Loucy (cell line): ENCODE measurements at regions not wholly inside any gene's neighbourhood (a gene's known extent, or its start where the extent isn't known, plus 50 kb on each side); places are given as distances from the start of the nearest gene placed in this dataset.

Experiments used
- H2AFZ ChIP-seq: fragments of 200-600 bp; sonication (generic); 2 replicates; pipeline ENCODE4 v1.6.0; 2016; ENCODE audit warnings: antibody characterized with exemption, mild to moderate bottlenecking, low read length, moderate library complexity
- H3F3A ChIP-seq: fragments of 200-600 bp; 2 replicates; pipeline ENCODE4 v1.6.0; 2016; ENCODE audit warnings: antibody characterized with exemption, low read depth, mild to moderate bottlenecking
- H3K27me3 ChIP-seq: fragments of 200-600 bp; sonication (generic); 2 replicates; pipeline ENCODE4 v1.6.1; 2014; ENCODE audit warnings: low read length, mild to moderate bottlenecking; ENCODE audit not compliant: insufficient read depth, poor library complexity, severe bottlenecking
- H3K36me3 ChIP-seq: fragments of 200-600 bp; sonication (generic); 2 replicates; pipeline ENCODE4 v1.6.1; 2016; ENCODE audit warnings: low read length; ENCODE audit not compliant: insufficient read depth
- H3K4me1 ChIP-seq: fragments of 200-600 bp; sonication (generic); 2 replicates; pipeline ENCODE4 v1.5.1; 2014; ENCODE audit warnings: low read length, mild to moderate bottlenecking; ENCODE audit not compliant: insufficient read depth, poor library complexity, severe bottlenecking
- H3K4me2 ChIP-seq: fragments of 200-600 bp; sonication (generic); 2 replicates; pipeline ENCODE4 v1.6.0; 2014; ENCODE audit warnings: antibody characterized with exemption, low read length, low read depth, mild to moderate bottlenecking; ENCODE audit not compliant: poor library complexity, severe bottlenecking
- H3K4me3 ChIP-seq: fragments of 200-600 bp; sonication (generic); 2 replicates; pipeline ENCODE4 v1.5.1; 2014; ENCODE audit warnings: low read length, mild to moderate bottlenecking, mixed read lengths; ENCODE audit not compliant: poor library complexity, severe bottlenecking
- H3K79me2 ChIP-seq: fragments of 200-600 bp; sonication (generic); 2 replicates; pipeline ENCODE4 v1.6.1; 2014; ENCODE audit warnings: low read length; ENCODE audit not compliant: insufficient read depth
- H3K9ac ChIP-seq: fragments of 200-600 bp; sonication (generic); 2 replicates; pipeline ENCODE4 v1.6.0; 2014; ENCODE audit warnings: mild to moderate bottlenecking, low read depth, low read length, moderate library complexity; ENCODE audit not compliant: poor library complexity, severe bottlenecking
- H3K9me2 ChIP-seq: fragments of 200-600 bp; sonication (generic); replicated peaks from 2 replicates; pipeline ENCODE4 v1.6.1; 2016; ENCODE audit warnings: low read depth, low read length, mixed read lengths
- H3K9me3 ChIP-seq: fragments of 200-600 bp; sonication (generic); 2 replicates; pipeline ENCODE4 v1.6.1; 2014; ENCODE audit warnings: mild to moderate bottlenecking, antibody characterized with exemption, low read length, low read depth; ENCODE audit not compliant: insufficient read depth
- H4K20me1 ChIP-seq: fragments of 200-600 bp; sonication (generic); 2 replicates; pipeline ENCODE4 v1.6.0; 2014; ENCODE audit warnings: antibody characterized with exemption, low read length, mild to moderate bottlenecking; ENCODE audit not compliant: insufficient read depth, poor library complexity, severe bottlenecking
- EZH2phosphoT487 ChIP-seq: fragments of 200-600 bp; IDR thresholded peaks from 2 replicates; pipeline ENCODE4 v1.6.1; 2018; ENCODE audit warnings: antibody characterized with exemption, mild to moderate bottlenecking, moderate library complexity, borderline replicate concordance
- TF ChIP-seq, protein P1 (sequence below): fragments of 200-600 bp; sonication (generic); conservative IDR thresholded peaks from 2 replicates; pipeline ENCODE4 v1.5.1; 2014; ENCODE audit warnings: mild to moderate bottlenecking, antibody characterized with exemption, low read length

- TF ChIP-seq EZH2phosphoT487, result no peak
- TF ChIP-seq, protein P1, sequence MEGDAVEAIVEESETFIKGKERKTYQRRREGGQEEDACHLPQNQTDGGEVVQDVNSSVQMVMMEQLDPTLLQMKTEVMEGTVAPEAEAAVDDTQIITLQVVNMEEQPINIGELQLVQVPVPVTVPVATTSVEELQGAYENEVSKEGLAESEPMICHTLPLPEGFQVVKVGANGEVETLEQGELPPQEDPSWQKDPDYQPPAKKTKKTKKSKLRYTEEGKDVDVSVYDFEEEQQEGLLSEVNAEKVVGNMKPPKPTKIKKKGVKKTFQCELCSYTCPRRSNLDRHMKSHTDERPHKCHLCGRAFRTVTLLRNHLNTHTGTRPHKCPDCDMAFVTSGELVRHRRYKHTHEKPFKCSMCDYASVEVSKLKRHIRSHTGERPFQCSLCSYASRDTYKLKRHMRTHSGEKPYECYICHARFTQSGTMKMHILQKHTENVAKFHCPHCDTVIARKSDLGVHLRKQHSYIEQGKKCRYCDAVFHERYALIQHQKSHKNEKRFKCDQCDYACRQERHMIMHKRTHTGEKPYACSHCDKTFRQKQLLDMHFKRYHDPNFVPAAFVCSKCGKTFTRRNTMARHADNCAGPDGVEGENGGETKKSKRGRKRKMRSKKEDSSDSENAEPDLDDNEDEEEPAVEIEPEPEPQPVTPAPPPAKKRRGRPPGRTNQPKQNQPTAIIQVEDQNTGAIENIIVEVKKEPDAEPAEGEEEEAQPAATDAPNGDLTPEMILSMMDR, result no peak
- Histone ChIP-seq H3K79me2 (no peaks in the 10 kb centered on the region), H3K9me2 (no peaks in the 10 kb centered on the region), H3F3A (no peaks in the 10 kb centered on the region), H3K4me2 (no peak overlapping the region), H3K9ac (no peak overlapping the region), H4K20me1 (no peaks in the 10 kb centered on the region), H3K27me3 (no peaks in the 10 kb centered on the region), H3K4me3 (no peak overlapping the region), H2AFZ (no peak overlapping the region), H3K9me3 (no peaks in the 10 kb centered on the region), H3K36me3 (no peaks in the 10 kb centered on the region), H3K4me1 (no peaks in the 10 kb centered on the region)
Measured at GRCh38 chr12:131551675-131552491, 159.0 kb upstream of the SFSWAP start.

GRCh38 chr12:131552492-131552863, 158.4 kb upstream of the SFSWAP start:
- TF ChIP-seq, protein P1, result no peak
- TF ChIP-seq EZH2phosphoT487, result no peak
- Histone ChIP-seq H3K9me2 (no peaks in the 10 kb centered on the region), H3K79me2 (no peaks in the 10 kb centered on the region), H4K20me1 (no peaks in the 10 kb centered on the region), H2AFZ (no peak overlapping the region), H3K27me3 (no peaks in the 10 kb centered on the region), H3K36me3 (no peaks in the 10 kb centered on the region), H3K9ac (no peak overlapping the region), H3F3A (no peaks in the 10 kb centered on the region), H3K4me1 (no peaks in the 10 kb centered on the region), H3K4me3 (no peak overlapping the region), H3K9me3 (no peaks in the 10 kb centered on the region), H3K4me2 (no peak overlapping the region)

- H3K4me3 ChIP-seq, result no peak overlapping the region
Measured at GRCh38 chr12:131553096-131553777, 157.7 kb upstream of the SFSWAP start.

More at GRCh38 chr12:131553096-131553777, 157.7 kb upstream of the SFSWAP start:
- no peak for TF ChIP-seq EZH2phosphoT487
- TF ChIP-seq, protein P1, result no peak
- Histone ChIP-seq H3K4me2 (no peak overlapping the region), H3K9me3 (no peaks in the 10 kb centered on the region), H4K20me1 (no peaks in the 10 kb centered on the region), H3K4me1 (no peaks in the 10 kb centered on the region), H3K79me2 (no peaks in the 10 kb centered on the region), H3F3A (no peaks in the 10 kb centered on the region), H3K36me3 (no peaks in the 10 kb centered on the region), H3K27me3 (no peaks in the 10 kb centered on the region), H3K9ac (no peak overlapping the region), H2AFZ (no peak overlapping the region), H3K9me2 (no peaks in the 10 kb centered on the region)
